PC-9 (cell line): ENCODE measurements at regions not wholly inside any gene's neighbourhood (a gene's known extent, or its start where the extent isn't known, plus 50 kb on each side); places are given as distances from the start of the nearest gene placed in this dataset.

Source experiments
- BruUV-seq: library from RNA; stranded (reverse); fragments of 400-500 nt; replicated peaks from 2 replicates; lab custom pipeline; 2021; lab: Mats Ljungman, UMichigan
- CTCF ChIA-PET: fragments of 300-600 bp; sonication (Branson Sonifier 250); formaldehyde crosslinking; loops from one replicate; lab custom pipeline; 2022; ENCODE audit warnings: antibody characterized with exemption; lab: Charles Lee
- POLR2A ChIA-PET: fragments of 300-600 bp; sonication (Branson Sonifier 250); formaldehyde crosslinking; loops from one replicate; lab custom pipeline; 2022; ENCODE audit warnings: antibody characterized with exemption; ENCODE audit not compliant: unreplicated experiment; lab: Charles Lee
- DNase-seq, 2 experiments: peaks; one replicate each; pipeline versions ENCODE4 v3.0.0 to v3.0.0-alpha.2; 2015 to 2022; ENCODE audit warnings: mixed read lengths in 1 of 2
- H2AFZ ChIP-seq: fragments of 200-600 bp; sonication (generic); 2 replicates; pipeline ENCODE4 v1.8.1; 2017; ENCODE audit warnings: antibody characterized with exemption
- H3F3A ChIP-seq: fragments of 200-600 bp; sonication (generic); 2 replicates; pipeline ENCODE4 v1.8.1; 2017; ENCODE audit warnings: antibody characterized with exemption, mild to moderate bottlenecking, low read depth; ENCODE audit not compliant: insufficient read depth
- H3K27ac ChIP-seq: fragments of 200-600 bp; sonication (generic); 2 replicates; pipeline ENCODE4 v1.6.1; 2016; ENCODE audit warnings: mixed run types
- H3K27me3 ChIP-seq: fragments of 200-600 bp; sonication (generic); 2 replicates; pipeline ENCODE4 v1.6.1; 2016; ENCODE audit warnings: low read depth, mixed run types; ENCODE audit not compliant: insufficient read depth
- H3K36me3 ChIP-seq: fragments of 200-600 bp; sonication (generic); 2 replicates; pipeline ENCODE4 v1.6.1; 2016; ENCODE audit warnings: low read depth, mixed run types
- H3K4me1 ChIP-seq: fragments of 200-600 bp; sonication (generic); replicated peaks from 2 replicates; pipeline ENCODE4 v1.6.1; 2016; ENCODE audit warnings: mixed run types; ENCODE audit not compliant: insufficient read depth
- H3K4me2 ChIP-seq: fragments of 200-600 bp; sonication (generic); 2 replicates; pipeline ENCODE4 v1.6.1; 2017; ENCODE audit warnings: mixed run types
- H3K4me3 ChIP-seq: fragments of 200-600 bp; sonication (generic); 2 replicates; pipeline ENCODE4 v1.6.1; 2016; ENCODE audit warnings: mixed run types
- H3K79me2 ChIP-seq: fragments of 200-600 bp; sonication (generic); 2 replicates; pipeline ENCODE4 v1.6.1; 2017; ENCODE audit warnings: low read depth, mixed run types
- H3K9me2 ChIP-seq: fragments of 200-600 bp; sonication (generic); 2 replicates; pipeline ENCODE4 v1.8.1; 2017; ENCODE audit warnings: mild to moderate bottlenecking; ENCODE audit not compliant: insufficient read depth
- H3K9me3 ChIP-seq: fragments of 200-600 bp; sonication (generic); 2 replicates; pipeline ENCODE4 v1.8.1; 2016; ENCODE audit warnings: low read depth; ENCODE audit not compliant: insufficient read depth
- H4K20me1 ChIP-seq: fragments of 200-600 bp; sonication (generic); 2 replicates; pipeline ENCODE4 v1.8.1; 2017; ENCODE audit not compliant: insufficient read depth
- EZH2 ChIP-seq: fragments of 200-600 bp; sonication (generic); IDR thresholded peaks from 2 replicates; pipeline ENCODE4 v1.8.0; 2017; ENCODE audit warnings: antibody characterized with exemption, low read depth
- intact Hi-C: fragments of 100-400 bp; cut with micrococcal nuclease; formaldehyde crosslinking; loops from one replicate; pipeline ENCODE4 v1.10.0; 2022; ENCODE audit not compliant: unreplicated experiment
- TF ChIP-seq, protein P1 (sequence below): fragments of 200-600 bp; sonication (generic); conservative IDR thresholded peaks from 2 replicates; pipeline ENCODE4 v1.6.1; 2017; ENCODE audit warnings: mixed run types, antibody characterized with exemption, mild to moderate bottlenecking, moderate library complexity

DNA sequence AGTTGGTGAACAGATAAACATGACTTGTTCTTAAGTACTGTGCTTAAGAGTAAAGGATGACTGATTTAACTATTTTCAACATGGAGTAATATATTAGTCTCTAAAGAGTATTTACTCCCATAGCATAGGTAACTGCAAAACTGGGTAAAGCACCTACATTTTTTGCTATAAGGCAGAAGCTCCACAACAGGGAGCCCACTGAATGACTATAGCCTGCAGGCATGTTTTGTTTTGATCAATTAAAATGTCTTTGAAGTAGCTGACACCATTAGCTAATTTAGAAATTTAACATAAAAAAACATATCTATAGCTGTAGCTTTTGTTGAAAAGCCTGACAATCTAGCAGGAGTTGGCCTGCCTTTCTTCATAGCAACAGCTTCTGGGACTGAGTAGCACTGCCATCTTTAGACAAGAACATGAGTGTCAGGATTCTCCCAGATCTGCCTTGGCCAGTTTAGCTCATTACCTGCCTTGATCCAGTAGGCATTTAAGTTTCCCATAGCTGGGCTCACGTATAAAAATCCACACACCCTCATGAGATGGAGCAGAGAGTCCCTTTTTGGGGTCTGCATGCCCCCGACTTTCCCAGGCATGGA, 1935.1 kb upstream of the PIK3C3 start:
- no peak overlapping the region for H3K4me3 ChIP-seq
- no peaks in the 10 kb centered on the region for H3K79me2 ChIP-seq
- no peaks in the 10 kb centered on the region for H3K9me2 ChIP-seq
- no peaks in the 10 kb centered on the region for H4K20me1 ChIP-seq
- H2AFZ ChIP-seq = no peak overlapping the region
- no peaks in the 10 kb centered on the region for H3F3A ChIP-seq
- H3K27ac ChIP-seq = no peak overlapping the region
- DNase-seq = no peak
- no peaks in the 10 kb centered on the region for H3K9me3 ChIP-seq
- H3K4me1 ChIP-seq = no peaks in the 10 kb centered on the region
- POLR2A ChIA-PET = interaction anchor here (0.6 kb wide), 1 partner anchor 73 kb away, joined by 3 read pairs; no protein-coding TSS in a partner anchor
- H3K27me3 ChIP-seq = no peaks in the 10 kb centered on the region
- no TSS peak for BruUV-seq
- CTCF ChIA-PET = no interaction called here
- TF ChIP-seq EZH2 = no peak
- TF ChIP-seq, protein P1, sequence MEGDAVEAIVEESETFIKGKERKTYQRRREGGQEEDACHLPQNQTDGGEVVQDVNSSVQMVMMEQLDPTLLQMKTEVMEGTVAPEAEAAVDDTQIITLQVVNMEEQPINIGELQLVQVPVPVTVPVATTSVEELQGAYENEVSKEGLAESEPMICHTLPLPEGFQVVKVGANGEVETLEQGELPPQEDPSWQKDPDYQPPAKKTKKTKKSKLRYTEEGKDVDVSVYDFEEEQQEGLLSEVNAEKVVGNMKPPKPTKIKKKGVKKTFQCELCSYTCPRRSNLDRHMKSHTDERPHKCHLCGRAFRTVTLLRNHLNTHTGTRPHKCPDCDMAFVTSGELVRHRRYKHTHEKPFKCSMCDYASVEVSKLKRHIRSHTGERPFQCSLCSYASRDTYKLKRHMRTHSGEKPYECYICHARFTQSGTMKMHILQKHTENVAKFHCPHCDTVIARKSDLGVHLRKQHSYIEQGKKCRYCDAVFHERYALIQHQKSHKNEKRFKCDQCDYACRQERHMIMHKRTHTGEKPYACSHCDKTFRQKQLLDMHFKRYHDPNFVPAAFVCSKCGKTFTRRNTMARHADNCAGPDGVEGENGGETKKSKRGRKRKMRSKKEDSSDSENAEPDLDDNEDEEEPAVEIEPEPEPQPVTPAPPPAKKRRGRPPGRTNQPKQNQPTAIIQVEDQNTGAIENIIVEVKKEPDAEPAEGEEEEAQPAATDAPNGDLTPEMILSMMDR = no peak
- intact Hi-C loops = no loop called here
- no peak overlapping the region for H3K4me2 ChIP-seq
- H3K36me3 ChIP-seq = no peaks in the 10 kb centered on the region

DNA sequence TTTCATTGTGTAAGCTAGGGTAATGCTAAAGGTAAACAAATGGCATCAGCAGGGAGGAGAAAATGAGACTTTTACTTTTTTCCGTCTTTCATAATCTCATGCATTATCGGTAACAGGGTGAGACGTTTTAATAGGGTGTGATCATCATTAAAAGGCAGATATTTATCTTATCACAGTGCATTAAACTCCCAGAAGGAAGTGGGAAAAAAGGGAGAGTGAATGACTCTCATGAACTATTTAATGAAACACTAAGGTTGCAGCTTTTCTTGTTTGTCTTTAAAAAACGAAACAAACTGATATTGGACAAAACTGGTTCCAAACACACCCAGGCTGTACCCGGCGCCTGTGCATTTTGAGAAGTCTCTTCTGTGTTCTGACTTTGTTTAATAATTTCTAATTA, 1936.8 kb upstream of the PIK3C3 start:
- H3K9me2 ChIP-seq = no peaks in the 10 kb centered on the region
- H3K9me3 ChIP-seq = no peaks in the 10 kb centered on the region
- no TSS peak for BruUV-seq
- H3K27ac ChIP-seq = no peak overlapping the region
- no peaks in the 10 kb centered on the region for H3K27me3 ChIP-seq
- ChIA-PET CTCF (interaction anchor here (0.5 kb wide), 1 partner anchor 12 kb away, joined by 3 read pairs; no protein-coding TSS in a partner anchor), POLR2A (no interaction called here)
- no peak overlapping the region; the same call in 1 of the 2 replicates for H2AFZ ChIP-seq
- no peaks in the 10 kb centered on the region for H3K4me1 ChIP-seq
- H3K36me3 ChIP-seq = no peaks in the 10 kb centered on the region
- H4K20me1 ChIP-seq = no peaks in the 10 kb centered on the region
- no peak for DNase-seq
- no peak for TF ChIP-seq EZH2
- TF ChIP-seq, protein P1 = no peak
- H3K4me3 ChIP-seq = no peak overlapping the region
- H3K79me2 ChIP-seq = no peaks in the 10 kb centered on the region
- no peaks in the 10 kb centered on the region for H3F3A ChIP-seq
- no peak overlapping the region for H3K4me2 ChIP-seq
- intact Hi-C loops = no loop called here

DNA sequence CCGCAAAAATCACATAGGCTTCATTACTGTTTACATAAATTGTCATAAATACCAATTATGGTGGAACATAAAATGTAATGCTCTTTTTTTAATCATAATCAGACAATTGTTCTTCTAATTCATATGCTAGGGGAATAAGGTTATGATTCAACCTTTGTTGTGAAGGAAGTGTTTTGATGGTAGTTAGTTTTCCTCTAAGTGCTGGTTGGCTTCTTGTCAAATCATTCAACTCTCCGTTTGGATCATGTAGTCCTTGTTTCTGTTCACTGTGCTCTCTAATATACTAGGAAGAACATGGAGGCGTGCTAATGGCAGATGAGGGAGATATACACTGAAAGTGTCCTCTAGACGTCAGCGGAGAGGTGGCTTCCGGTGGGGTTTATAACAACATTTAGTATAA, 1938.0 kb upstream of the PIK3C3 start:
- Histone ChIP-seq H3K4me2 (no peak overlapping the region), H3K79me2 (no peaks in the 10 kb centered on the region), H3K27me3 (no peaks in the 10 kb centered on the region), H2AFZ (no peak overlapping the region), H3K36me3 (no peaks in the 10 kb centered on the region), H3K27ac (no peak overlapping the region), H3K4me3 (no peak overlapping the region), H3K9me3 (no peaks in the 10 kb centered on the region), H4K20me1 (no peaks in the 10 kb centered on the region), H3K9me2 (no peaks in the 10 kb centered on the region), H3F3A (no peaks in the 10 kb centered on the region), H3K4me1 (no peaks in the 10 kb centered on the region)
- intact Hi-C loops = no loop called here
- no TSS peak for BruUV-seq
- ChIA-PET CTCF (no interaction called here), POLR2A (no interaction called here)
- no peak for TF ChIP-seq EZH2
- TF ChIP-seq, protein P1 = no peak
- DNase-seq = no peak
